GM21367 (cell line): ENCODE measurements at regions not wholly inside any gene's neighbourhood (a gene's known extent, or its start where the extent isn't known, plus 50 kb on each side); places are given as distances from the start of the nearest gene placed in this dataset.
A peak's percentile ranks its signal among the peaks of the same experiment; 100 is the strongest.
"Not testable (repeated sequence)": the region's sequence is repeated elsewhere in the genome, so short reads cannot be mapped to it uniquely, and the experiment has no call there.

Experiments used
- ATAC-seq: cut with Tn5 transposase; IDR thresholded peaks from one replicate; pipeline ENCODE4 v1.9.1; 2021; ENCODE audit not compliant: unreplicated experiment

DNA sequence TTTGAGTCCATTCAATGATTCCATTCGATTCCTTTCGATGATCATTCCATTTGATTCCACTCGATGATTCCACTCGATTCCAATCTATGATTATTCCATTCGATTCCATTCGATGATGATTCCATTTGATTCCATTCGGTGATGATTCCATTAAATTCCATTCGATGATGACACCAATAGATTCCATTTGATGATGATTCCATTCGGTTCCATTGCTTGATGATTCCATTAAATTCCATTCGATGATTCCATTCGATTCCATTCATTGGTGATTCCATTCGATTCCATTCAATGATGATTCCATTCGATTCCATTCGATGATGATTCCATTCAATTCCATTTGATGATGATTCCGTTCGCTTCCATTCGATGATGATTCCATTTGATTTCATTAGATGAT lies 1104.1 kb downstream of the RPIA start:
- not testable (repeated sequence) for ATAC-seq

DNA sequence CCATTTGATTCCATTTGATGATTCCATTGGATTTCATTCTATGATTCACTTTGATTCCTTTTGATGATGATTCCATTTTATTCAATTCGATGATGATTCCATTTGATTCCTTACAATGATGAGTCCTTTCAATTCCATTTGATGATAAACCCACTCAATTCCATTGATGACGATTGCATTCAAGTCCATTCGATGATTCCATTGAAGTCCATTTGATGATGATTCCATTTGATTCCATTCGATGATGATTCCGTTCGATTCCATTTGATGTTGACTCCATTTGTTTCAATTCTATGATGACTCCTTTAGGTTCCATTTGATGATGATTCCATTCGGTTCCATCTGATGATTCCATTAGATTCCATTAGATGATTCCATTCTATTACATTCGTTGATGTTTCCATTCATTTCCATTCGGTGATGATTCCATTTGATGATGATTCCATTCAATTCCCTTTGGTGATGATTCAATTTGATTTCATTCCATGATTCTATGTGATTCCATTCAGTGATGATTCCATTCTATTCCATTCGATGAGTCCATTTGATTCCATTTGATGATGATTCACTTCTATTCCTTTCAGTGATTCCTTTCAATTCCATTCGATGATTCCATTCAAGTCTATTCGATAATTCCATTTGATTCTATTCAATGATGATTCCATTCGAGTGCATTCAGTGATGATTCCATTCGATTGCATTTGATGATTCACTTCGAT lies 1106.0 kb downstream of the RPIA start:
- no peak for ATAC-seq

DNA sequence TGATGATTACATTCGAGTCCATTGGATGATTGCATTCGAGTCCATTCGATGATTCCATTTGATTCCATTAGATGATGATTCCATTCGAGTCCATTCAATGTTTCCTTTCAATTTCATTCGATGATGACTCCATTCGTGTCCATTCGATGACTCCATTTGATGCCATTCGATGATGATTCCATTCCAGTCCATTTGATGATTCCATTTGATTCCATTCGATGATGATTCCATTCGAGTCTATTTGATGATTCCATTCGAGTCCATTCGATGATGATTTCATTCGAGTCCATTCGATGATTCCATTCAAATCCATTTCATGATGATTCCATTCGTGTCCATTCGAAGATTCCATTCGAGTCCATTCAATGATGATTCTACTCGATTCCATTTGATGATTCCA lies 1109.7 kb downstream of the RPIA start:
- not testable (repeated sequence) for ATAC-seq

DNA sequence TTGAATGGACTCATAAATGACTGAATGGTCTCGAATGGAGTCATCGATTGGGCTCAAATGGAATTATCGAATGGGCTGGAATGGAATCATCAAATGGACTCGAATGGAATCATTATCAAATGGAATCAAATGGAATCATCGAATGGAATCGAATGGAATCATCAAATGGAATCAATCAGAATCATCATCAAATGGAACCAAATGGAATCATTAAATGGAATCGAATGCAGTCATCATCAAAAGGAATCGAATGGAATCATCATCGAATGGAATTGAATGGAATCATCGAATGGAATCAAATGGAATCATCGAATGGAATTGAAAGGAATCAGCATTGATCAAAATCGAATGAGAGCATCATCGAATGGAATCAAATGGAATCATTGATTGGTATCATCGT lies 1114.9 kb downstream of the RPIA start:
- not testable (repeated sequence) for ATAC-seq

DNA sequence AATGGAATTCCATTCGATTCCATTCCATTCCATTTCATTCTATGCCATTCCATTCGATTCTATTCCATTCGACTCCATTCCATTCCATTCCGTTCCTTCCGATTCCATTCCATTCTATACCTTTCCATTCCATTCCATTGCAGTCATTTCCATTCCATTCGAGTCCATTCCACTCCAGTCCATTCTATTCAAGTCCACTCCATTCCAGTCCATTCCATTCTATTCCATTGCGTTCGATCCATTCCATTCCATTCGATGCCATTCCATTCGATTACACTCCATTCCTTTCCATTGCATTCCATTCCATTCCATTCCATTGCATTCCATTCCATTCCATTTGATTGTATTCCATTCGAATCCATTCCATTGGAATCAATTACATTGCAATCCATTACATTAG lies 1119.8 kb downstream of the RPIA start:
- no peak for ATAC-seq

DNA sequence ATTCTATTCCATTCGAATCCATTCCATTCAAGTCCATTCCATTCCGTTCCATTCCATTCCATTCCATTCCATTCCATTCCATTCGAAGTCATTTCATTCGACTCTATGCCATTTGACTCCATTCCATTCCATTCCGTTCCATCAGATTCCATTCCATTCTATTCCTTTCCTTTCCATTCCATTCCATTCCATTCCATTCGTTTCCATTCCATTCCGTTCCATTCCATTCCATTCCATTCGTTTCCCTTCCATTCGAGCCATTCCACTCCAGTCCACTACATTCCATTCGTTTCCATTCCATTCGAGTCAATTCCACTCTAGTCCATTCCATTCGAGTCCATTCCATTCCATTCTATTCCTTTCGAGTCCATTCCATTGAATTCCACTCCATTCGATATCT lies 1120.4 kb downstream of the RPIA start:
- ATAC-seq, result not testable (repeated sequence)

DNA sequence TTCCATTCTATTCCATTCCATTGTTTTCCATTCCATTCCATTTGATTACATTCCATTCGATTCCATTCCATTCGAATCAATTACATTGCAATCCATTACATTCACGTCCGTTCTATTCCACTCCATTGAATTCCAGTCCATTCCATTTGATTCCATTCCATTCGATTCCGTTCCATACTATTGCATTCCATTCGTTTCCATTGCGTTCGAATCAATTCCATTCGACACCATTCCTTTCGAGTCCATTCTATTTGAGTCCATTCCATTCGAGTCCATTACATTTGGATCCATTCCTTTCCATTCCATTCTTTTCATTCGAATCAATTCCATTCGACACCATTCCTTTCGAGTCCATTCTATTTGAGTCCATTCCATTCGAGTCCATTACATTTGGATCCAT lies 1122.9 kb downstream of the RPIA start:
- not testable (repeated sequence) for ATAC-seq

DNA sequence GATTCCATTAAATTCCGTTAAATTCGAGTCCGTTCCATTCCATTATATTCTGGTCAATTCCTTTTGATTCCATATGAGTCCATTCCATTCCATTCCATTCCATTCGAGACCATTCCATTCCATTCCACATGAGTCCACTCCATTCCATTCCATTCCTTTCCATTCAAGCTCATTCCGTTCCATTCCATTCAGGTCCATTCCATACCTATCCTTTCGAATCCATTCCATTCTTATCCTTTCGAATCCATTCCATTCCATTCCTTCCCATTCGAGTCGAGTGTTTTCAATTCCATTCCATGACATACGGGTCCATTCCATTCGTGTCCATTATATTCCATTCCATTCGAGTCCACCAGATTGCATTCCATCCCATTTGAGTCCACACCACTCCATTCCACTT lies 1127.4 kb downstream of the RPIA start:
- ATAC-seq, result no peak

DNA sequence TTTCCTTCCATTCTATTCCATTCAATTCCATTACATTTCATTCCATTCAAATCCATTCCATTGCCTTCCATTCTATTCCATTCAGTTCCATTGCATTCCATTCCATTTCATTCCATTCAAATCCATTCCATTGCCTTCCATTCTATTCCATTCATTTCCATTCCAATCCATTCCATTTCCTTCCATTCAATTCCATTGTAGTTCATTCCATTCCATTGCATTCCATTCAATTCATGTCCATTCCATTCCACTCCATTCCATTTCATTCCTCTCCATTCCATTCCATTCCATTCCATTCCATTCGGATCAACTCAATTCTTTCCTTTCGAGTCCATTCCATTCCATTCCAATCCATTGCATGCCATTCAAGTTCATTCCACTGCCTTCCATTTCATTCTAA lies 1128.3 kb downstream of the RPIA start:
- no peak for ATAC-seq

DNA sequence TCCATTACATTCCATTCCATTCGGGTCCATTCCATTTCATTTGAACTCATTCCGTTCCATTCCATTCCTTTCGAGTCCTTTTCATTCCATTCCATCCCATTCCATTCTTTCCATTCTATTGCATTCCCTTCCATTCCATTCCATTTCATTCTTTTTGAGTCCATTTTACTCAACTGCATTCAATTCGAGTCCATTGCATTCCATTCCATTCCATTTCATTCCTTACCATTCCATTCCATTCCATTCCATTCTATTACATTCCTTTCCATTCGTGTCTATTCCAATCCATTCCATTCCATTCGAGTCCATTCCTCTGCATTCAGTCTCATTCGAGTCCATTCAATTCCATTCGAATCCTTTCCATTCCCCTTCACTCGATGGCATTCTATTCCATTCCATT lies 1128.8 kb downstream of the RPIA start:
- no peak for ATAC-seq

DNA sequence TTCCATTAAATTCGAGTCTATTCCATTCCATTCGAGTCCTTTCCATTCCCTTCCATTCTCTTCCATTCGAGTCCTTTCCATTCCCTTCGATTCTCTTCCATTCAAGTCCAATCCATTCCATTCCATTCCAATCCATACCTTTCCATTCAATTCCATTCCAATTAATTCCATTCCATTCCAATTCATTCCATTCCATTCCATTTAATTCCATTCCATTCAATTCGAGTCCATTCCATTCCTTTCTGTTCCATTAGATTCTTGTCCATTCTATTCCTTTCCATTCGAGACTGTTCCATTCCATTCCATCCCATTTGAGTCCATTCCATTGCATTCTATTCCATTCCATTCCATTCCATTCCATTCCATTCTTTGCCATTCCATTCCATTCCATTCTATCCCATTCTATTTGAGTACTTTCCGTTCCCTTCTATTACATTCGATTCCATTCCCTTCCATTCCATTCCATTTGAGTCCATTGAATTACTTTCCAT lies 1130.0 kb downstream of the RPIA start:
- ATAC-seq, result no peak

DNA sequence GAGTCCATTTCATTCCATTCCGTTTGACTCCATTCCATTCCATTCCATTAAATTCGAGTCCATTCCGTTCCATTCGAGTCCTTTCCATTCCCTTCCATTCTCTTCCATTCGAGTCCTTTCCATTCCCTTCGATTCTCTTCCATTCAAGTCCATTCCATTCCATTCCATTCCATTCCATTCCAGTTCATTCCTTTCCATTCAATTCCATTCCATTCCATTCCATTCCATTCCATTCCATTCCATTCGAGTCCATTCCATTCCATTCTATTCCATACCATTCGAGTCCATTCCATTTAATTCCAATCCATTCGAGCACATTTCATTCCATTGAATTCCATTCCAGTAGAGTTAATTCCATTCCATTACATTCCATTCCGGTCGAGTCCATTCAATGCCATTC lies 1130.9 kb downstream of the RPIA start:
- not testable (repeated sequence) for ATAC-seq

DNA sequence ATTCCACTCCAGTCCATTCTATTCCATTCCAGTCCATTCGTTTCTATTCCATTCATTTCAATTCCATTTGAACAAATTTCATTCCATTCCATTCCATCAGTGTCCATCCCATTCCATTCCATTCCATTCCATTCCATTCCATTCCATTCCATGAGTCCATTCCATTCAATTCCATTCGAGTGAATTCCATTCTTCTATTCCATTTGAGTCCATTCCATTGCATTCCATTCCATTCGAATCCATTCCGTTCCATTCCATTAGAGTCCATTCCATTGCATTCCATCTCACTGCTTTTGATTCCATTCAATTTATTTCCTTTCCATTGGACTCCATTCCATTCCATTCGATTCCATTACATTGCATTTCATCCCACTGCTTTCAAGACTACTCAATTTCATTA lies 1132.1 kb downstream of the RPIA start:
- no peak for ATAC-seq

DNA sequence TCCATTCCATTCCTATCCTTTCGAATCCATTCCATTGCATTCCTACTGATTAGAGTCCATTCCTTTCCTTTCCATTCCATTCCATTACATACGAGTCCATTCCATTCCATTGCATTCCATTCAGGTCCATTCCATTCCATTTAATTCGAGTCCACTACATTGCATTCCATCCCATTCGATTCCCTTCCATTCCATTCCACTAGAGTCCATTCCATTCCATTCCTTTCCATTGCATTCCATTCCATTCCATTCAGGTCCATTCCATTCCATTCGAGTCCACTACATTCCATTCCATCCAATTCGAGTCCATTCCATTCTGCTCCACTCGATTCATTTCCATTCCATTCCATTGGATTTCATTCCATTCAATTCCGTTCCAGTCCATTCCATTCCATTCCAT lies 1133.6 kb downstream of the RPIA start:
- no peak for ATAC-seq

DNA sequence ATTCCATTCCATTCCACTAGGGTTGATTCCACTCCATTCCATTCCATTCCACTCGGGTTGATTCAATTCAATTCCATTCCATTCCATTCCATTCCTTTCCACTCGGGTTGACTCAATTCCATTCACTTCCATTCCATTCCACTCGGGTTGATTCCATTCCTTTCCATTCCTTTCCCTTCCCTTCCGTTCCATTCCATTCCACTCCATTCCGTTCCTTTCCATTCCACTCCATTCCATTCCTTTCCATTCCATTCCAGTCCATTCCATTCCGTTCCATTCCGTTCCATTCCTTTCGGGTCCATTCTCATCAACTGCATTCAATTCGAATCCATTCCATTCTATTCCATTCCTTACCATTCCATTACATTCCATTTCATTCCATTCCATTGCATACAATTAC lies 1135.3 kb downstream of the RPIA start:
- ATAC-seq, result not testable (repeated sequence)

DNA sequence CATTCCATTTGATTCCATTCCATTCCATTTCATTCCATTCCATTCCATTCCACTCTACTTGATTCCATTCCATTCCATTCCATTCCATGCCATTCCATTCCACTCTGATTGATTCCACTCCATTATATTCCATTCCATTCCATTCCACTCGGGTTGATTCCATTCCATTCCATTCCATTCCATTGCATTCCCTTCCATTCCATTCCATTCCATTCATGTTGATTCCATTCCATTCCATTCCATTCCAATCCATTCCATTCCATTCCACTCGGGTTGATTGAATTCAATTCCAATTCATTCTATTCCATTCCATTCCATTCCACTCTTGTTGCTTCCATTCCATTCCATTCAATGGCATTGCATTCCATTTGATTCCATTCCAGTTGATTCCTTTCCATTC lies 1136.4 kb downstream of the RPIA start:
- ATAC-seq, result not testable (repeated sequence)

DNA sequence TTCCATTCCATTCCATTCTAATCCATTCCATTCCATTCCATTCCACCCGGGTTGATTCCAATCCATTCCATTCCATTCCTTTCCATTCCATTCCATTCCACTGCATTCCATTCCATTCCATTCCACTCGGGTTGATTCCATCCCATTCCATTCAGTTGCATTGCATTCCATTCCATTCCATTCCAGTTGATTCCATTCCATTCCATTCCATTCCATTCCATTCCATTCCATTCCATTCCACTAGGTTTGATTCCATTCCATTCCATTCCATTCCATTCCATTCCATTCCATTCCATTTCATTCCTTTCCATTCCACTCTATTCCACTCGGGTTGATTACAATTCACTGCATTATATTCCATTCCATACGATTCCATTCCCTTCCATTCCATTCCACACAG lies 1136.9 kb downstream of the RPIA start:
- ATAC-seq, result not testable (repeated sequence)

DNA sequence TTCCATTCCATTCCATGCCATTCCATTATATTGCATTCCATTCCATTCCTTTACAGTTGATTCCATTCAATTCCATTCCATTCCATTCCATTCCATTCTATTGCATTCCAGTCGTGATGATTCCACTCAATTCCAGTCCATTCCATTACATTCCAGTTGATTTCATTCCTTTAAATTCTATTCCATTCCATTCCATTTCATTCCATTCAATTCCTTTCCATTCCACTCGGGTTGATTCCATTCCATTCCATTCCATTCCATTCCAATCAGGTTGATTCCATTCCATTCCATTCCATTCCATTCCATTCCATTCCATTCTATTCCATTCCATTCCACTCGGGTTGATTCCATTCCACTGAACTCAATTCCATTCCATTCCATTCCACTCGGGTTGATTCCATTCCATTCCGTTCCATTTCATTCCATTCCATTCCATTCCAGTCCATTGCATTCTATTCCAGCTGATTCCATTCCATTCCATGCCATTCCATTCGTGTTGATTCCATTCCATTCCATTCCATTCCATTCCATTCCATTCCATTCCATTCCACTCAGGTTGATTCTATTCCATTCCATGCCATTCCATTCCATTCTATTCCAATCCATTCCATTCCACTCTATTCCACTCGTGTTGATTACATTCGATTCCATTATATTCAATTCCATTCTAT lies 1137.6 kb downstream of the RPIA start:
- not testable (repeated sequence) for ATAC-seq

DNA sequence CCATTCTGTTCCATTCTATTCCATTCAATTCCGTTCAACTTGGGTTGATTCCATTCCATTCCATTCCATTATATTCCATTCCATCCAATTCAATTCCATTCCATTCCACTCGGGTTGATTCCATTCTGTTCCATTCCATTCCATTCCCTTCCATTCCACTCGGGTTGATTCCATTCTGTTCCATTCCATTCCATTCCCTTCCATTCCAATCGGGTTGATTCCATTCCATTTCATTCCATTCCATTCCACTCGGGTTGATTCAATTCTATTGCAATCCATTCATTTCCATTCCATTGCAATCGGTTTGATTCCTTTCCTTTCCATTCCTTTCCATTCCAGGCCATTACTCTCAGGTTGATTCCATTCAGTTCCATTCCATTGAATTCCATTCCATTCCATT lies 1138.4 kb downstream of the RPIA start:
- no peak for ATAC-seq

DNA sequence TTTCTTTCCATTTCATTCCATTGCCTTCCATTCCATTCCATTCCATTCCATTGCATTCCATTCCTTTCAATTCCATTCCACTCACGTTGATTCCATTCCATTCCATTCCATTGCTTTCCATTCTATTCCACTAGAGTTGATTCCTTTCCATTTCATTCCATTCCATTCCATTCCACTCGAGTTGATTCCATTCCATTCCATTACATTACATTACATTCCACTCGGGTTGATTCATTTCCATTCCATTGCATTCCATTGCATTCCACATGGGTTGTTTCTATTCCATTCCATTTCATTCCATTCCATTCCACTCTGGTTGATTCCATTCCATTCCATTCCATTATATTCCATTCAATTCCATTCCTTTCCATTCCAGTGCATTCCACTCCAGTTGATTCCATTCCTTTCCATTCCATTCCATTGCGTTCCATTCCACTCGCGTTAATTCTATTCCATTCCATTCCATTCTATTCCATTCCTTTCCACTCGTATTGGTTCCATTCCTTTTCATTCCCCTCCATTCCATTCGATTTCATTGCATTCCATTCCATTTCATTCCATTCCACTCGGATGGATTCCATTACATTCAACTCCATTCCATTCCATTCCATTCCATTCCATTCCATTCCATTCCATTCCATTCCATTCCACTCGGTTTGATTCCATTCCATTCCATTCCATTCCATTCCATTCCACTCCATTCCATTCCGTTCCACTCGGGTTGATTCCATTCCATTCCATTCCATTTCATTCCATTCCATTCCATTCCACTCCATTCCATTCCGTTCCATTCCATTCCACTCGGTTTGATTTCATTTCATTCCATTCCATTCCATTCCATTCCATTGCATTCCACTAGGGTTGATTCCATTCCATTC lies 1139.1 kb downstream of the RPIA start:
- peak; percentile 34 for ATAC-seq

DNA sequence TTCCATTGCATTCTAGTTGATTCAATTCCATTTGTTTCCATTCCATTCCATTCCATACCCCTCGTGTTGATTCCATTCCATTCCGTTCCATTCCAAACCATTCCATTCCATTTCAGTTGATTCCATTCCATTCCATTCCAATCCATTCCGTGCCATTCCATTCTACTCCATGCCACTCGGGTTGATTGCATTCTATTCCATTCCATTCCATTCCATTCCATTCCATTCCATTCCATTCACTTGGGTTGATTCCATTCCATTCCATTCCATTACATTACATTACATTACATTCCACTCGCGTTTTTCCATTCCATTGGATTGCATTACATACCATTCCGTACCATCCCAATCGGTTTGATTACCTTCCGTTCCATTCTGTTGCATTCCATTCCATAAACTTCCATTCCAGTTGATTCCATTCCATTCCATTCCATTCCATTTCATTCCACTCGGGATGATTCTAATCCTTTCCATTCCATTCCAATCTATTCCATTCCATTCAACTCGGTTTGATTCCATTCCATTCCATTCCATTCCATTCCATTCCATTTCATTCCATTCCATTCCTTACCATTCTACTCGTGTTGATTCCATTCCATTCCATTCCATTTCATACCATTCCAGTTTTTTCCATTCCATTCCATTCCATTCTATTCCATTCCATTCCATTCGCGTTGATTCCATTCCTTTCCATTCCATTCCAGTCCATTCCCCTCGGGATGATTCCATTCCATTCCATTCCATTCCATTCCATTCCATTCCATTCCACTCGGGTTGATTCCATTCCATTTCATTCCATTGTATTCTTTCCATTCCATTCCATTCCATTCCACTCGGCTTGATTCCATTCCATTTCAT lies 1140.4 kb downstream of the RPIA start:
- ATAC-seq, result no peak
